Peyer's patch (tissue), 4 donors: ENCODE measurements at regions not wholly inside any gene's neighbourhood (a gene's known extent, or its start where the extent isn't known, plus 50 kb on each side); places are given as distances from the start of the nearest gene placed in this dataset.

Source experiments
- DNase-seq, 3 donors: peaks; one replicate each; pipeline ENCODE4 v3.0.0-alpha.2; 2017 to 2019
- H3K27ac ChIP-seq, 4 donors: fragments of 200-600 bp; sonication (generic); one replicate each; pipeline ENCODE4 v1.5.1; 2016 to 2019
- H3K27me3 ChIP-seq, 2 donors: fragments of 200-600 bp; sonication (generic); one replicate each; pipeline ENCODE4 v1.5.1; 2019
- H3K36me3 ChIP-seq, 3 donors: fragments of 200-600 bp; sonication (generic); one replicate each; pipeline ENCODE4 v1.5.1; 2016 to 2019
- H3K4me1 ChIP-seq, 4 donors: fragments of 200-600 bp; sonication (generic); one replicate each; pipeline ENCODE4 v1.5.1; 2016 to 2019
- H3K4me3 ChIP-seq, 4 donors: fragments of 200-600 bp; sonication (generic); 1 replicate in 3 of 4; 2 replicates in 1 of 4; pipeline ENCODE4 v1.5.1; 2016 to 2019; ENCODE audit warnings: mild to moderate bottlenecking in 1 of 4
- H3K9me3 ChIP-seq, 4 donors: fragments of 200-600 bp; sonication (generic); one replicate each; pipeline ENCODE4 v1.5.1; 2016 to 2019; ENCODE audit warnings: mild to moderate bottlenecking in 1 of 4
- CTCF ChIP-seq, 6 experiments: fragments of 450-650 bp in 4 of 6; fragments of 200-600 bp in 2 of 6; sonication (generic) in 1 of 6; IDR thresholded peaks; one replicate each; pipeline ENCODE4 v1.5.1; 2017 to 2019; ENCODE audit warnings: antibody characterized with exemption in 6 of 6, mild to moderate bottlenecking in 3 of 6, moderate library complexity in 1 of 6
- POLR2A ChIP-seq, 2 donors: fragments of 450-650 bp; IDR thresholded peaks; one replicate each; pipeline ENCODE4 v1.5.1; 2017; ENCODE audit warnings: antibody characterized with exemption in 2 of 2, mild to moderate bottlenecking in 2 of 2, moderate library complexity in 2 of 2

DNA sequence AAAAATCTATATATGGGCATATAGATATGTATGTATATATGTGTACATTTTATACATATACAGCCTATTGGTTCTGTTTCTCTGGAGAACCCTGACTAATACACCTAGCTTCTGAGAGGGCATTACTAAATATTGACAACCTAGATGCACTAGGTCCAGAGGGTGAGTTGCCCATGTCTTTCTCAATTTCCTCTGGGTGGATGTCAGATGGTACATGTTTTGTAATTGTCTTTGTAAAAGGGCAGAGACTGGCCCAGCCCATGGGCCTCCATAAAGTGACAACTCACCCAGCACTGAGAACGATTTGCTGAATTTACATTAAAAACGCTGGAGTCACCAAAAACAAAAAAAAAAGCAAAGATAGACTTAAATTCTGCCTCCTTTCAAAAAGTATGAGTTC, 198.5 kb upstream of the FAM241A start:
- no peak for TF ChIP-seq CTCF (IDR thresholded peaks at IDR 0.05)
- no peak for TF ChIP-seq POLR2A (IDR thresholded peaks at IDR 0.05)
- no peak for DNase-seq
- Histone ChIP-seq H3K9me3 (no peaks in the 10 kb centered on the region), H3K36me3 (no peaks in the 10 kb centered on the region), H3K4me1 (no peaks in the 10 kb centered on the region), H3K27me3 (no peaks in the 10 kb centered on the region), H3K4me3 (no peak overlapping the region), H3K27ac (no peak overlapping the region)

DNA sequence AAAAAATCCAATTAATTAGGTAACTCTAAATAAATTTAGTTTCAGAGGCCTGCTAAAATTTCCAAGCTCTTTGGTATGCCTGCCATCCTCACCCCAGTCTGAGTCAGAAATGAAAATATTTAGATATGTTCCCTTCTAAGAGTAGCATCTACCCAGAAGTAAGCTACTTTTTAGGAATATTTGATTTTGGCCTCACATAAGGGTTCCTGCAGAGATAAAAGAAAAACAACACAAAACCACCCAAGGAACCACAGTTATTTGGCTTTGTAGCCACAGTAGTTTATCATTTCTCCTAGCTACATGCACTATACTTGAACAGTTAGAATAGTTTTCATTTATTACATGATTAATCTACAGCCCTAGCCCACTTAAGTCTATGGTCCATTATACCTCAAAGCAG, 192.6 kb upstream of the FAM241A start:
- H3K36me3 ChIP-seq = no peaks in the 10 kb centered on the region
- H3K27ac ChIP-seq = no peak overlapping the region
- no peak for DNase-seq
- no peaks in the 10 kb centered on the region for H3K27me3 ChIP-seq
- H3K9me3 ChIP-seq = no peaks in the 10 kb centered on the region
- H3K4me3 ChIP-seq = no peak overlapping the region
- H3K4me1 ChIP-seq = no peaks in the 10 kb centered on the region
- no peak for TF ChIP-seq POLR2A (IDR thresholded peaks at IDR 0.05)
- TF ChIP-seq CTCF (IDR thresholded peaks at IDR 0.05) = no peak

DNA sequence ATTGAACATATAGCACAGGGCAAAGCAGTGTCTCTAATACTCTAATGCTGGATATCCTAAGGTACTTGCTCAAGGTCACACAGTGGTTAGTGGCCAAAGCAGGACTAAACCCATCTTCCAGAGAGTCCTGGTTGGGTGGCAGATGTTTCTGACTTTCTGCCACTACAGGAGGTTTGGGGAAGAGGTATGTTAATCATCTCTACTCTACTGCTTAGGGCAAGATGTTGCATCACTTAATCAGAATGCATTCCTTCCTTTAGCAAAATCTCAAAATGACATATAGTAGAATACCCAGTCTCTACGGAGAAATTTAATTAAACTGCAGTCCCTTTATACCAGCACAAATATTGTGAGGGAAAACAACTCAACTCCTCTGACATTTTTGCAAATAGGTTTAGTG, 190.7 kb upstream of the FAM241A start:
- Histone ChIP-seq H3K4me1 (no peaks in the 10 kb centered on the region), H3K9me3 (no peaks in the 10 kb centered on the region), H3K27me3 (no peaks in the 10 kb centered on the region), H3K27ac (no peak overlapping the region), H3K4me3 (no peak overlapping the region), H3K36me3 (no peaks in the 10 kb centered on the region)
- TF ChIP-seq CTCF (IDR thresholded peaks at IDR 0.05) (no peak), POLR2A (IDR thresholded peaks at IDR 0.05) (no peak)
- no peak for DNase-seq

DNA sequence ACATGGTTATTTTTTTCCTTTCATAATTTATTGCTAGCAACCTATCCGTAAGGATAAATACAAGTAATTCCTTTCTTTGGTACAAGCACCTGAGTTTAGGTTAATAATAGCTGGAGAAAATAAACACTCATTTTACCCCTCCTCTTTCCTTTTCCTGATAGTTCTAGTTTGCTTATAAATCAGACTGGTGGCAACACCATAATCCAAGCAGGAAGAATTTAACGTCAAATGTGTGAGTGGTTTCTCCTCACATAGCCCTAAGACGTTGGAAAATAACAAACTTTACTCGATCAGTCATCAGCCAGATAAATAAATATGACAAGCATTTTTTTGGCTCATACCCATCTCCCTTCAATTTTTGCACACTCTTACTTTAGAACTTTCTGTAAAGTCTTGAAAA, 190.3 kb upstream of the FAM241A start:
- no peak overlapping the region for H3K27ac ChIP-seq
- DNase-seq = no peak
- TF ChIP-seq POLR2A (IDR thresholded peaks at IDR 0.05) = no peak
- TF ChIP-seq CTCF (IDR thresholded peaks at IDR 0.05) = no peak
- no peaks in the 10 kb centered on the region for H3K9me3 ChIP-seq
- H3K36me3 ChIP-seq = no peaks in the 10 kb centered on the region
- no peaks in the 10 kb centered on the region for H3K27me3 ChIP-seq
- no peaks in the 10 kb centered on the region for H3K4me1 ChIP-seq
- no peak overlapping the region for H3K4me3 ChIP-seq

GRCh38 chr4:111957116-111957515, 188.1 kb upstream of the FAM241A start:
- Histone ChIP-seq H3K27ac (no peak overlapping the region), H3K27me3 (no peaks in the 10 kb centered on the region), H3K4me1 (no peaks in the 10 kb centered on the region), H3K9me3 (no peaks in the 10 kb centered on the region), H3K4me3 (no peak overlapping the region), H3K36me3 (no peaks in the 10 kb centered on the region)
- DNase-seq = no peak
- TF ChIP-seq CTCF (IDR thresholded peaks at IDR 0.05) (no peak), POLR2A (IDR thresholded peaks at IDR 0.05) (no peak)

DNA sequence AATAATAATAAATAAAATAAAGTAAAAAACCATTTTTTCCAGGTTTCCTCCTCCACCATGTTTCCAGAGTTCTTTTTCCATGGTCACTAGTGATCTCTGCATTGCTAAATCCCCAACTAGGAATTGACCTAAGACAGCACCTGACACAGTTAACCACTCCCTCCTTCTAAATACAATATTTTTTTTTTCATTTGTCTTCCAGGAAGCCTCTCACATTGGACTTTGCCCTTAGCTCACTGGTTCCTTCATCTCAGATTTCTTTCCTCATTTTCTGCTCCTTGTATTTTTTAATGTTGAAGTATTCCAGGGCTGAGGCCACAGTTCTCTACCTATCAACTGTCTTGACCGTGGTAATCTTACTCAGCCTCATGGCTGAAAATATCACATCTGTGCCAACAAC, 187.3 kb upstream of the FAM241A start:
- Histone ChIP-seq H3K4me1 (no peaks in the 10 kb centered on the region), H3K4me3 (no peak overlapping the region), H3K27ac (no peak overlapping the region), H3K9me3 (no peaks in the 10 kb centered on the region), H3K36me3 (no peaks in the 10 kb centered on the region), H3K27me3 (no peaks in the 10 kb centered on the region)
- no peak for TF ChIP-seq CTCF (IDR thresholded peaks at IDR 0.05)
- no peak for TF ChIP-seq POLR2A (IDR thresholded peaks at IDR 0.05)
- DNase-seq = no peak
